Mesothelial cell of epicardium (in vitro differentiated cells): ENCODE measurements at regions not wholly inside any gene's neighbourhood (a gene's known extent, or its start where the extent isn't known, plus 50 kb on each side); places are given as distances from the start of the nearest gene placed in this dataset.

Experiments used
- DNase-seq, 2 experiments: peaks; one replicate each; pipeline ENCODE4 v3.0.0; 2021; ENCODE audit warnings: low spot score in 2 of 2; ENCODE audit not compliant: unreplicated experiment in 2 of 2
- H3K27ac Mint-ChIP-seq: 2 replicates; pipeline ENCODE4 v1.8.0; 2021; ENCODE audit warnings: mixed read lengths
- H3K27me3 Mint-ChIP-seq: 2 replicates; pipeline ENCODE4 v1.8.0; 2021; ENCODE audit warnings: low read depth, mixed read lengths
- H3K36me3 Mint-ChIP-seq: 2 replicates; pipeline ENCODE4 v1.8.0; 2021; ENCODE audit warnings: mixed read lengths
- H3K4me1 Mint-ChIP-seq: 2 replicates; pipeline ENCODE4 v1.8.0; 2021; ENCODE audit warnings: mixed read lengths
- H3K4me3 Mint-ChIP-seq: 2 replicates; pipeline ENCODE4 v1.8.0; 2021; ENCODE audit warnings: mild to moderate bottlenecking, moderate library complexity, mixed read lengths
- H3K9me3 Mint-ChIP-seq: 2 replicates; pipeline ENCODE4 v1.8.0; 2021; ENCODE audit warnings: mixed read lengths
- TF ChIP-seq, protein P1 (sequence below): fragments of 200-600 bp; sonication (generic); IDR thresholded peaks from one replicate; pipeline ENCODE4 v1.5.0; 2021; ENCODE audit warnings: antibody characterized with exemption; ENCODE audit not compliant: unreplicated experiment

DNA sequence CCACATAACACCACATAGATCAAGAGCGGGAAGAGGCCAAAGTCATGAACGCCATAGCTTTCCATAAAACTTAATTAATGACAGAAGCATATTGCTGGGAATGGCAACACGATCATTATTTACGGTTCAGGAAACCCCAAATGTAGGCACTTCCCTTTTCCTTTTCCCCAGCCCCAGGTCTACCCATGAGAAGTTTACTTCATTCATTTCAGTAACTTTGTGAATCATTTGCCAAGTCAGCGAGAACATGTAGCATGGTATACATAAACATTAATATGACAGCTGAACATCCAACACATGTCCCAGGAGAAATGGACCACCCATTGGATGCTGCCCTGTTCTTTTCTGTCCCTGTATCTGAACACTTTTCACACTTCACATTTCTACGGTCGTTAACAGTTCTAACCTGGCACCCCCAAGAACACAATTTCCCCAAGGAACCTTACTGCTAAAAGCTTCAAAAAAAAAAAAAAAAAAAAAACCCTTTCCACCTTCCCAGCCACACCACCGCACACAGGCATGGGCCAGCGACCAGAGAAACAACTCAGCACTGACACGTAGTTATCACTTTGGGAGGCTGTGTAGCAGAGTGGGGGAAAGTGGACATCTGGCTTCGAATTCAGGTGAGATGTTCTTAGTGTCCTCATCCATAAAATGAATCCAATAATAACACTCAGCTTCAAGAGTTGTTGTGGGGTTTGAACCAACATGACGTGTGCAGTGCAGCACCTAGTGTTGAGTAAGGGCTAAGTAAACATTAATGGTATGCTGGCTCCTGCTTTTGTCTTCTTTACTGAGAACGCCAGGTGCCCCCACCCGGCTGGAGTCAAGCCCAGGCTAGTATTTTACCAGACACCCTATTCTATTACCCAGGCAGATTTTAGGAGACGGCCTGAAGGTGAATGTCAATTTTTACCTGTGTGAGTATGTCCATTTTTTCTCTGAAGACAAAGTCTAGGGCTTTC lies 371.5 kb downstream of the LNPK start:
- Mint-ChIP-seq H3K4me3 (no peak overlapping the region), H3K27ac (no peak overlapping the region), H3K4me1 (no peaks in the 10 kb centered on the region), H3K9me3 (peaks cover 5% of the 10 kb centered on the region), H3K36me3 (no peaks in the 10 kb centered on the region), H3K27me3 (peaks cover 10% of the 10 kb centered on the region)
- TF ChIP-seq, protein P1, sequence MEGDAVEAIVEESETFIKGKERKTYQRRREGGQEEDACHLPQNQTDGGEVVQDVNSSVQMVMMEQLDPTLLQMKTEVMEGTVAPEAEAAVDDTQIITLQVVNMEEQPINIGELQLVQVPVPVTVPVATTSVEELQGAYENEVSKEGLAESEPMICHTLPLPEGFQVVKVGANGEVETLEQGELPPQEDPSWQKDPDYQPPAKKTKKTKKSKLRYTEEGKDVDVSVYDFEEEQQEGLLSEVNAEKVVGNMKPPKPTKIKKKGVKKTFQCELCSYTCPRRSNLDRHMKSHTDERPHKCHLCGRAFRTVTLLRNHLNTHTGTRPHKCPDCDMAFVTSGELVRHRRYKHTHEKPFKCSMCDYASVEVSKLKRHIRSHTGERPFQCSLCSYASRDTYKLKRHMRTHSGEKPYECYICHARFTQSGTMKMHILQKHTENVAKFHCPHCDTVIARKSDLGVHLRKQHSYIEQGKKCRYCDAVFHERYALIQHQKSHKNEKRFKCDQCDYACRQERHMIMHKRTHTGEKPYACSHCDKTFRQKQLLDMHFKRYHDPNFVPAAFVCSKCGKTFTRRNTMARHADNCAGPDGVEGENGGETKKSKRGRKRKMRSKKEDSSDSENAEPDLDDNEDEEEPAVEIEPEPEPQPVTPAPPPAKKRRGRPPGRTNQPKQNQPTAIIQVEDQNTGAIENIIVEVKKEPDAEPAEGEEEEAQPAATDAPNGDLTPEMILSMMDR = no peak
- DNase-seq = no peak

DNA sequence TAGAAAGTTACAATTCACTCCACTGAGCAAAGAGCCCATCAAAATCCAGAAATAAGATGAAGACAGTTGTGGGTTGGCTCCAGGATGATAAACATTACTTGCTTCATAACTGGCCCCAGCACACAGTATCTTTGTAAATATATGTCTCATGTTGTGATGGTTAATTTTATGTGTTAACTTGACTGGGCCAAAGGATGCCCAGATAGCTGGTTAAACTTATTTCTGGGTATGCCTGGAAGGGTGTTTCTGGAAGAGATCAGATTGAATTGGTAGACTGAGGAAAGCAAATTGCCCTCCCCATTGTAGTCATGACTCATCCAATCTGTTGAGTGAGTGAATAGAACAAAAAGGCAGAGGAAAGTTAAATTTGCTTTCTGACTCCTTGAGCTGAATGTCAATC lies 373.8 kb downstream of the LNPK start:
- Mint-ChIP-seq H3K27ac (no peak overlapping the region), H3K27me3 (no peaks in the 10 kb centered on the region), H3K9me3 (peaks cover 5% of the 10 kb centered on the region), H3K4me1 (peaks cover 7% of the 10 kb centered on the region), H3K4me3 (no peak overlapping the region), H3K36me3 (no peaks in the 10 kb centered on the region)
- TF ChIP-seq, protein P1 = no peak
- DNase-seq = no peak

DNA sequence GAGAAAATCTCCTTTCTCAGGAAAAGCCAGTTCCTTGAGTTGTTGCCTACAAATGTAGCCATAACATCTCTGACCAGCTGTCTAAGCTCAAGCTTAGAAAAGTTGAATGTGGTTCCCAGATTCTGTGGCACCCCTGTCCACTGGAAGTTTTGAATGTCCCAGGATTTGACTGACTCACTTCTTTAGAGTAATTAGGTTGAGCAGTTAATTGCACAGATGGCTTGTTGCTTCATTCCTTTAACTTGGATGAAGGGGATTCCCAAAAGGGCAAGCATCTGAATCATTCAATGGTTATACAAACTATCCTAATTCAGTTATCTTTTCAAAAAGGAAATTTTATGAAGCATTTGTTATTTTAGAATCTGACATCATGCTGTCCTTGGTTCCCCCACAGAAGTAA lies 374.7 kb downstream of the LNPK start:
- Mint-ChIP-seq H3K4me3 (no peak overlapping the region), H3K27ac (no peak overlapping the region), H3K9me3 (peaks cover 5% of the 10 kb centered on the region), H3K27me3 (no peaks in the 10 kb centered on the region), H3K4me1 (peaks cover 9% of the 10 kb centered on the region), H3K36me3 (no peaks in the 10 kb centered on the region)
- TF ChIP-seq, protein P1 = no peak
- no peak for DNase-seq

- peaks cover 5% of the 10 kb centered on the region for H3K9me3 Mint-ChIP-seq
- H3K27me3 Mint-ChIP-seq = no peaks in the 10 kb centered on the region
- no peaks in the 10 kb centered on the region for H3K36me3 Mint-ChIP-seq
- H3K27ac Mint-ChIP-seq = no peak overlapping the region
- TF ChIP-seq, protein P1 = no peak
- H3K4me3 Mint-ChIP-seq = no peak overlapping the region
- DNase-seq = no peak
- peaks cover 9% of the 10 kb centered on the region for H3K4me1 Mint-ChIP-seq
Observed at GRCh38 chr2:175626796-175627195, 375.3 kb downstream of the LNPK start.

- Mint-ChIP-seq H3K36me3 (no peaks in the 10 kb centered on the region), H3K27ac (no peak overlapping the region), H3K27me3 (no peaks in the 10 kb centered on the region), H3K9me3 (peaks cover 5% of the 10 kb centered on the region), H3K4me1 (peaks cover 21% of the 10 kb centered on the region), H3K4me3 (no peak overlapping the region)
- DNase-seq = no peak
- TF ChIP-seq, protein P1 = no peak
Observed at GRCh38 chr2:175624785-175625184, 377.3 kb downstream of the LNPK start.
